GM12872 (cell line): ENCODE measurements at regions not wholly inside any gene's neighbourhood (a gene's known extent, or its start where the extent isn't known, plus 50 kb on each side); places are given as distances from the start of the nearest gene placed in this dataset.

ENCODE experiments used
- CTCF ChIP-seq: IDR thresholded peaks from 3 replicates; pipeline ENCODE4 v1.5.1; 2011; ENCODE audit warnings: low read depth, mild to moderate bottlenecking, low read length, moderate library complexity; ENCODE audit not compliant: insufficient read depth

- TF ChIP-seq CTCF, result no peak
These were observed 79.1 kb upstream of the RGS1 start for GRCh38 chr1:192496369-192497056.

- TF ChIP-seq CTCF, result no peak
These were observed 78.3 kb upstream of the RGS1 start for GRCh38 chr1:192497214-192497794.

- peak; percentile 66 for TF ChIP-seq CTCF
These were observed 68.8 kb upstream of the RGS1 start for GRCh38 chr1:192506741-192507155.

GRCh38 chr1:192512426-192513162 is 63.0 kb upstream of the RGS1 start:
- TF ChIP-seq CTCF, result no peak

- TF ChIP-seq CTCF, result no peak
These were observed 62.4 kb upstream of the RGS1 start for GRCh38 chr1:192513196-192513595.

GRCh38 chr1:192513697-192514096 is 61.9 kb upstream of the RGS1 start:
- no peak for TF ChIP-seq CTCF

GRCh38 chr1:192516776-192517297 is 58.7 kb upstream of the RGS1 start:
- no peak for TF ChIP-seq CTCF
